Body of pancreas (tissue), 4 donors: ENCODE measurements at regions not wholly inside any gene's neighbourhood (a gene's known extent, or its start where the extent isn't known, plus 50 kb on each side); places are given as distances from the start of the nearest gene placed in this dataset.

Source experiments
- ATAC-seq: fragments of 150-250 bp; one replicate; pipeline ENCODE4 v1.9.1; 2016
- DNase-seq, 4 donors: peaks; one replicate each; pipeline ENCODE4 v3.0.0-alpha.2; 2019
- H3K27ac ChIP-seq, 4 donors: fragments of 200-600 bp; sonication (generic); 1 replicate in 3 of 4; 2 replicates in 1 of 4; pipeline versions ENCODE4 v1.5.1 to v1.6.1; 2016 to 2019; ENCODE audit warnings: mild to moderate bottlenecking in 1 of 4, mixed read lengths in 1 of 4, moderate library complexity in 1 of 4
- H3K27me3 ChIP-seq, 2 donors: fragments of 200-600 bp; sonication (generic); one replicate each; pipeline ENCODE4 v1.6.0; 2016; ENCODE audit warnings: mild to moderate bottlenecking in 1 of 2
- H3K36me3 ChIP-seq, 2 donors: fragments of 200-600 bp; sonication (generic); replicated peaks in 1 of 2; 2 replicates each; pipeline ENCODE4 v1.5.1; 2016; ENCODE audit warnings: low read depth in 2 of 2; ENCODE audit not compliant: insufficient read depth in 1 of 2
- H3K4me1 ChIP-seq: fragments of 200-600 bp; sonication (generic); one replicate; pipeline ENCODE4 v1.6.0; 2016
- H3K4me3 ChIP-seq, 2 donors: fragments of 200-600 bp; sonication (generic); 1 replicate in 1 of 2; 2 replicates in 1 of 2; pipeline ENCODE4 v1.5.1; 2016 to 2019
- H3K9me3 ChIP-seq, 3 donors: fragments of 200-600 bp; sonication (generic); 1 replicate in 2 of 3; 2 replicates in 1 of 3; pipeline ENCODE4 v1.5.1; 2016
- CTCF ChIP-seq, 7 experiments: fragments of 450-650 bp in 4 of 7; fragments of 200-600 bp in 3 of 7; sonication (generic) in 3 of 7; IDR thresholded peaks; one replicate each; pipeline ENCODE4 v1.5.1; 2016 to 2019; ENCODE audit warnings: antibody characterized with exemption in 7 of 7
- POLR2A ChIP-seq, 3 donors: fragments of 450-650 bp; IDR thresholded peaks; one replicate each; pipeline ENCODE4 v1.6.1; 2016; ENCODE audit warnings: antibody characterized with exemption in 3 of 3, mild to moderate bottlenecking in 2 of 3
- WGBS, 2 donors: methylation state at CpG; one replicate each; pipeline ENCODE4 v1.1.5; 2017; 5-methylcytosine and 5-hydroxymethylcytosine counted together
- intact Hi-C: fragments of 100-400 bp; cut with DNase I; formaldehyde crosslinking; loops from one replicate; pipeline ENCODE4 v1.15.1; 2023

GRCh38 chr6:8674126-8674525, 238.8 kb upstream of the SLC35B3 start:
- intact Hi-C loops, result no loop called here
- H3K36me3 ChIP-seq, result no peaks in the 10 kb centered on the region
- WGBS, 2 donors, result 87 to 98% methylated on average over 3 of the region's 3 CpGs
- H3K9me3 ChIP-seq, result no peaks in the 10 kb centered on the region
- no peaks in the 10 kb centered on the region for H3K27me3 ChIP-seq
- no peak overlapping the region for H3K27ac ChIP-seq
- no peak overlapping the region for H3K4me3 ChIP-seq
- no peak for ATAC-seq
- peaks cover 10% of the 10 kb centered on the region for H3K4me1 ChIP-seq
- no peak for DNase-seq
- TF ChIP-seq POLR2A (IDR thresholded peaks at IDR 0.05) (no peak), CTCF (IDR thresholded peaks at IDR 0.05) (no peak)

- Histone ChIP-seq H3K4me3 (no peak overlapping the region), H3K27me3 (no peaks in the 10 kb centered on the region), H3K27ac (no peak overlapping the region), H3K9me3 (no peaks in the 10 kb centered on the region), H3K36me3 (no peaks in the 10 kb centered on the region), H3K4me1 (peaks cover 10% of the 10 kb centered on the region)
- no peak for TF ChIP-seq CTCF (IDR thresholded peaks at IDR 0.05)
- TF ChIP-seq POLR2A (IDR thresholded peaks at IDR 0.05), result no peak
- ATAC-seq (no peak), DNase-seq (no peak)
- intact Hi-C loops, result no loop called here
- WGBS, 2 donors, result 31 to 48% methylated on average over 3 of the region's 3 CpGs
These were observed 237.5 kb upstream of the SLC35B3 start for GRCh38 chr6:8672882-8673281.

- no peaks in the 10 kb centered on the region for H3K36me3 ChIP-seq
- H3K4me3 ChIP-seq, result no peak overlapping the region
- H3K27ac ChIP-seq, result no peak overlapping the region
- ATAC-seq, result no peak
- WGBS, 2 donors, result 88 to 100% methylated on average over 1 of the region's 1 CpG
- no peak for TF ChIP-seq CTCF (IDR thresholded peaks at IDR 0.05)
- TF ChIP-seq POLR2A (IDR thresholded peaks at IDR 0.05), result no peak
- no peaks in the 10 kb centered on the region for H3K27me3 ChIP-seq
- DNase-seq, result no peak
- no peaks in the 10 kb centered on the region for H3K9me3 ChIP-seq
- peaks cover 10% of the 10 kb centered on the region for H3K4me1 ChIP-seq
- intact Hi-C loops, result no loop called here
These were observed 235.4 kb upstream of the SLC35B3 start for GRCh38 chr6:8670792-8671191.

- intact Hi-C loops, result no loop called here
- WGBS, 2 donors, result 61 to 68% methylated on average over 3 of the region's 3 CpGs
- H3K27me3 ChIP-seq, result no peaks in the 10 kb centered on the region
- no peaks in the 10 kb centered on the region for H3K36me3 ChIP-seq
- DNase-seq, result no peak
- no peak overlapping the region for H3K27ac ChIP-seq
- no peak for ATAC-seq
- no peaks in the 10 kb centered on the region for H3K9me3 ChIP-seq
- TF ChIP-seq CTCF (IDR thresholded peaks at IDR 0.05), result no peak
- TF ChIP-seq POLR2A (IDR thresholded peaks at IDR 0.05), result no peak
- H3K4me3 ChIP-seq, result no peak overlapping the region
- peaks cover 15% of the 10 kb centered on the region for H3K4me1 ChIP-seq
These were observed 229.4 kb upstream of the SLC35B3 start for GRCh38 chr6:8664700-8665099.

GRCh38 chr6:8664070-8664469, 228.7 kb upstream of the SLC35B3 start:
- Histone ChIP-seq H3K4me1 (peaks cover 21% of the 10 kb centered on the region), H3K27me3 (no peaks in the 10 kb centered on the region), H3K36me3 (no peaks in the 10 kb centered on the region), H3K27ac (no peak overlapping the region), H3K9me3 (no peaks in the 10 kb centered on the region), H3K4me3 (no peak overlapping the region)
- DNase-seq (no peak), ATAC-seq (no peak)
- 59 to 61% methylated on average over 3 of the region's 3 CpGs for WGBS, 2 donors
- intact Hi-C loops, result no loop called here
- TF ChIP-seq CTCF (IDR thresholded peaks at IDR 0.05) (no peak), POLR2A (IDR thresholded peaks at IDR 0.05) (no peak)
